ENCODE measurements at regions not wholly inside any gene's neighbourhood (a gene's known extent, or its start where the extent isn't known, plus 50 kb on each side); places are given as distances from the start of the nearest gene placed in this dataset.

DNA sequence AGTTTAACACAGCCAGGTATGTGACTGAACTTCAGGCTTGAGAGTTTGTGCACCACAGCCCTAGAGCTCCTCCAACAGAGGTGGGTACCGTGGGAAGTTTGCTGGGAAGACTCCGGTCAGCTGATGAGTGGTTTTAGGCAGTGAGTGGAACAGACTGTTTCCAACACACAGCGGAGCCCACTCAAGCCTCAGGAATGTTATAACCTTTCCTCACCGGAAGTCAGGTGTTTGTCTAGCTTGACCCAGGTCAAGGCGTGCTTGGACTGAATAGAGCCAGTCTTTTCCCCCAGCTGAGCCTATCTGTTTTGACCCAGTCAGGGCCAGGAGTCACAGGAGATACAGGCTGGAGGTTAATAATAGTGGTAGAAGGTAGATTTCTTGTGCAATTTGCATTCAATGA is 138.4 kb upstream of the PARP11 start (continued):
- TF ChIP-seq ZFP37 (CRISPR knock-in tag; IDR thresholded peaks at IDR 0.05; ENCODE audit: borderline replicate concordance) (no peak), ZNF354B (CRISPR knock-in tag; IDR thresholded peaks at IDR 0.05) (no peak), RFXAP (CRISPR knock-in tag; IDR thresholded peaks at IDR 0.05; ENCODE audit: borderline replicate concordance) (no peak), POLR2AphosphoS2 (IDR thresholded peaks at IDR 0.05; ENCODE audit: low read depth, low read length) (peak; percentile 22; the same call in 1 of the 2 replicates), TAF1 (CRISPR knock-in tag; IDR thresholded peaks at IDR 0.05) (peak; percentile 50; the same call in 1 of the 2 replicates), AGO1 (IDR thresholded peaks at IDR 0.05; ENCODE audit: low read depth, low read length, poor library complexity, severe bottlenecking) (no peak), ZNF549 (CRISPR knock-in tag; IDR thresholded peaks at IDR 0.05) (no peak), BHLHE40 (IDR thresholded peaks at IDR 0.05; ENCODE audit: low read length) (peak; percentile 50; the same call in 1 of the 2 replicates), ZNF143 (CRISPR knock-in tag; IDR thresholded peaks at IDR 0.05) (peak; percentile 26; the same call in 1 of the 2 replicates), GTF2F1 (IDR thresholded peaks at IDR 0.05; ENCODE audit: low read length) (no peak), SMAD9 (CRISPR knock-in tag; IDR thresholded peaks at IDR 0.05) (no peak), RXRB (CRISPR knock-in tag; IDR thresholded peaks at IDR 0.05; ENCODE audit: borderline replicate concordance) (peak; percentile 97), MXI1 (IDR thresholded peaks at IDR 0.05; ENCODE audit: borderline replicate concordance, low read depth, low read length) (peak; percentile 53; the same call in 1 of the 3 replicates), SMAD3 (CRISPR knock-in tag; IDR thresholded peaks at IDR 0.05) (0 out of 2 replicates have a peak, but pooled peaks have one; percentile 40), ZNF761 (CRISPR knock-in tag; conservative IDR thresholded peaks at IDR 0.05) (0 out of 2 replicates have a peak, but pooled peaks have one; percentile 50), NONO (IDR thresholded peaks at IDR 0.05) (no peak), NONO (CRISPR knock-in tag; conservative IDR thresholded peaks at IDR 0.05) (no peak; the same call in 1 of the 2 replicates), ZNF83 (CRISPR knock-in tag; IDR thresholded peaks at IDR 0.05; ENCODE audit: borderline replicate concordance) (no peak; the same call in 1 of the 2 replicates), RFX5 (IDR thresholded peaks at IDR 0.05; ENCODE audit: low read depth, low read length) (no peak), MYC (CRISPR knock-in tag; IDR thresholded peaks at IDR 0.05; ENCODE audit: borderline replicate concordance) (peak; percentile 64; the same call in 1 of the 2 replicates), MAFK (conservative IDR thresholded peaks at IDR 0.05 in 1 of 2, IDR thresholded peaks at IDR 0.05 in 1 of 2; ENCODE audit: low read length in 2 of 2) (0 out of 4 replicates have a peak, but pooled peaks of 1 of the 2 experiments have one; percentile 12)
- TF ChIP-seq, protein P1, sequence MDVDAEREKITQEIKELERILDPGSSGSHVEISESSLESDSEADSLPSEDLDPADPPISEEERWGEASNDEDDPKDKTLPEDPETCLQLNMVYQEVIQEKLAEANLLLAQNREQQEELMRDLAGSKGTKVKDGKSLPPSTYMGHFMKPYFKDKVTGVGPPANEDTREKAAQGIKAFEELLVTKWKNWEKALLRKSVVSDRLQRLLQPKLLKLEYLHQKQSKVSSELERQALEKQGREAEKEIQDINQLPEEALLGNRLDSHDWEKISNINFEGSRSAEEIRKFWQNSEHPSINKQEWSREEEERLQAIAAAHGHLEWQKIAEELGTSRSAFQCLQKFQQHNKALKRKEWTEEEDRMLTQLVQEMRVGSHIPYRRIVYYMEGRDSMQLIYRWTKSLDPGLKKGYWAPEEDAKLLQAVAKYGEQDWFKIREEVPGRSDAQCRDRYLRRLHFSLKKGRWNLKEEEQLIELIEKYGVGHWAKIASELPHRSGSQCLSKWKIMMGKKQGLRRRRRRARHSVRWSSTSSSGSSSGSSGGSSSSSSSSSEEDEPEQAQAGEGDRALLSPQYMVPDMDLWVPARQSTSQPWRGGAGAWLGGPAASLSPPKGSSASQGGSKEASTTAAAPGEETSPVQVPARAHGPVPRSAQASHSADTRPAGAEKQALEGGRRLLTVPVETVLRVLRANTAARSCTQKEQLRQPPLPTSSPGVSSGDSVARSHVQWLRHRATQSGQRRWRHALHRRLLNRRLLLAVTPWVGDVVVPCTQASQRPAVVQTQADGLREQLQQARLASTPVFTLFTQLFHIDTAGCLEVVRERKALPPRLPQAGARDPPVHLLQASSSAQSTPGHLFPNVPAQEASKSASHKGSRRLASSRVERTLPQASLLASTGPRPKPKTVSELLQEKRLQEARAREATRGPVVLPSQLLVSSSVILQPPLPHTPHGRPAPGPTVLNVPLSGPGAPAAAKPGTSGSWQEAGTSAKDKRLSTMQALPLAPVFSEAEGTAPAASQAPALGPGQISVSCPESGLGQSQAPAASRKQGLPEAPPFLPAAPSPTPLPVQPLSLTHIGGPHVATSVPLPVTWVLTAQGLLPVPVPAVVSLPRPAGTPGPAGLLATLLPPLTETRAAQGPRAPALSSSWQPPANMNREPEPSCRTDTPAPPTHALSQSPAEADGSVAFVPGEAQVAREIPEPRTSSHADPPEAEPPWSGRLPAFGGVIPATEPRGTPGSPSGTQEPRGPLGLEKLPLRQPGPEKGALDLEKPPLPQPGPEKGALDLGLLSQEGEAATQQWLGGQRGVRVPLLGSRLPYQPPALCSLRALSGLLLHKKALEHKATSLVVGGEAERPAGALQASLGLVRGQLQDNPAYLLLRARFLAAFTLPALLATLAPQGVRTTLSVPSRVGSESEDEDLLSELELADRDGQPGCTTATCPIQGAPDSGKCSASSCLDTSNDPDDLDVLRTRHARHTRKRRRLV (CRISPR knock-in tag; IDR thresholded peaks at IDR 0.05) = no peak
- TF ChIP-seq, protein P2, sequence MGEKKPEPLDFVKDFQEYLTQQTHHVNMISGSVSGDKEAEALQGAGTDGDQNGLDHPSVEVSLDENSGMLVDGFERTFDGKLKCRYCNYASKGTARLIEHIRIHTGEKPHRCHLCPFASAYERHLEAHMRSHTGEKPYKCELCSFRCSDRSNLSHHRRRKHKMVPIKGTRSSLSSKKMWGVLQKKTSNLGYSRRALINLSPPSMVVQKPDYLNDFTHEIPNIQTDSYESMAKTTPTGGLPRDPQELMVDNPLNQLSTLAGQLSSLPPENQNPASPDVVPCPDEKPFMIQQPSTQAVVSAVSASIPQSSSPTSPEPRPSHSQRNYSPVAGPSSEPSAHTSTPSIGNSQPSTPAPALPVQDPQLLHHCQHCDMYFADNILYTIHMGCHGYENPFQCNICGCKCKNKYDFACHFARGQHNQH (CRISPR knock-in tag; IDR thresholded peaks at IDR 0.05) = peak; percentile 92; the same call in 1 of the 2 replicates
- TF ChIP-seq, protein P3, sequence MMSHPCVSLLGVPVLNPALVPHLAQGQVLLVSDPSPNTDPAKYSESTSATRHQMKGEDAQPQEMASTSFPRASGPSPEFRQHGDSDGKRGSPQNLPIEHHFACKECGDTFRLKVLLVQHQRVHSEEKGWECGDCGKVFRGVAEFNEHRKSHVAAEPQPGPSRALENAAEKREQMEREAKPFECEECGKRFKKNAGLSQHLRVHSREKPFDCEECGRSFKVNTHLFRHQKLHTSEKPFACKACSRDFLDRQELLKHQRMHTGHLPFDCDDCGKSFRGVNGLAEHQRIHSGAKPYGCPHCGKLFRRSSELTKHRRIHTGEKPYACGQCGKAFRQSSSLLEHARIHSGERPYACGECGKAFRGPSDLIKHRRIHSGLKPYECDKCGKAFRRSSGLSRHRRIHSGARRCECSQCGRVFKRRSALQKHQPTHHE (CRISPR knock-in tag; IDR thresholded peaks at IDR 0.05; ENCODE audit: borderline replicate concordance) = no peak
